K562 (cell line): ENCODE measurements at regions not wholly inside any gene's neighbourhood (a gene's known extent, or its start where the extent isn't known, plus 50 kb on each side); places are given as distances from the start of the nearest gene placed in this dataset.

Experiments used
- CEBPB ChIP-seq: fragments of 450-650 bp; IDR thresholded peaks from 2 replicates; pipeline ENCODE4 v1.6.1; 2016; ENCODE audit warnings: missing genetic modification characterization, missing compliant biosample characterization
- EWSR1 ChIP-seq: fragments of 450-650 bp; IDR thresholded peaks from 2 replicates; pipeline ENCODE4 v1.6.1; 2018; ENCODE audit warnings: borderline replicate concordance, mild to moderate bottlenecking, low read depth, moderate library complexity; ENCODE audit not compliant: partially characterized antibody
- KLF13 ChIP-seq: fragments of 450-650 bp; IDR thresholded peaks from 2 replicates; pipeline ENCODE4 v1.6.1; 2016; ENCODE audit warnings: missing genetic modification characterization, low read depth, mild to moderate bottlenecking, missing compliant biosample characterization, moderate library complexity, borderline replicate concordance
- MCM5 ChIP-seq: fragments of 450-650 bp; IDR thresholded peaks from 2 replicates; pipeline ENCODE4 v1.6.1; 2016; ENCODE audit warnings: low read depth
- SOX6 ChIP-seq: fragments of 450-650 bp; IDR thresholded peaks from 2 replicates; pipeline ENCODE4 v1.6.1; 2014; ENCODE audit warnings: mild to moderate bottlenecking
- SRSF7 ChIP-seq: fragments of 200-400 bp; formaldehyde crosslinking; optimal IDR thresholded peaks from 2 replicates; pipeline ENCODE3; 2017; ENCODE audit warnings: mild to moderate bottlenecking, low read depth, low read length
- ZNF212 ChIP-seq: fragments of 450-650 bp; formaldehyde crosslinking; IDR thresholded peaks from 2 replicates; pipeline ENCODE4 v1.4.0; 2020; ENCODE audit warnings: mild to moderate bottlenecking
- ZNF589 ChIP-seq: fragments of 200-800 bp; sonication (Bioruptor generic); IDR thresholded peaks from 2 replicates; pipeline ENCODE4 v1.6.1; 2016; ENCODE audit warnings: low read depth, missing genetic modification characterization, missing compliant biosample characterization
- TF ChIP-seq, protein P1 (sequence below): fragments of 250-450 bp; sonication (Bioruptor Pico); IDR thresholded peaks from 2 replicates; pipeline ENCODE4 v1.8.0; 2021; ENCODE audit warnings: borderline replicate concordance, mild to moderate bottlenecking, moderate library complexity; ENCODE audit not compliant: poor library complexity, severe bottlenecking
- TF ChIP-seq, protein P2 (sequence below): fragments of 200-800 bp; sonication (Bioruptor generic); IDR thresholded peaks from 2 replicates; pipeline ENCODE4 v1.6.1; 2016; ENCODE audit warnings: missing genetic modification characterization, missing compliant biosample characterization
- TF ChIP-seq, protein P3 (sequence below): fragments of 250-450 bp; sonication (Bioruptor Pico); IDR thresholded peaks from 2 replicates; pipeline ENCODE4 v1.5.0; 2020; ENCODE audit warnings: mild to moderate bottlenecking
- TF ChIP-seq, protein P4 (sequence below): fragments of 250-450 bp; sonication (Bioruptor Pico); IDR thresholded peaks from 2 replicates; pipeline ENCODE4 v1.9.0; 2021; ENCODE audit warnings: mild to moderate bottlenecking
- TF ChIP-seq, protein P5 (sequence below), 2 experiments: fragments of 450-650 bp in 1 of 2; IDR thresholded peaks; 2 replicates each; pipeline ENCODE4 v1.6.1; 2011 to 2017; ENCODE audit warnings: low read depth in 2 of 2, antibody characterized with exemption in 1 of 2, borderline replicate concordance in 1 of 2, low read length in 1 of 2, mild to moderate bottlenecking in 1 of 2, mixed read lengths in 1 of 2; ENCODE audit not compliant: control insufficient read depth in 1 of 2

DNA sequence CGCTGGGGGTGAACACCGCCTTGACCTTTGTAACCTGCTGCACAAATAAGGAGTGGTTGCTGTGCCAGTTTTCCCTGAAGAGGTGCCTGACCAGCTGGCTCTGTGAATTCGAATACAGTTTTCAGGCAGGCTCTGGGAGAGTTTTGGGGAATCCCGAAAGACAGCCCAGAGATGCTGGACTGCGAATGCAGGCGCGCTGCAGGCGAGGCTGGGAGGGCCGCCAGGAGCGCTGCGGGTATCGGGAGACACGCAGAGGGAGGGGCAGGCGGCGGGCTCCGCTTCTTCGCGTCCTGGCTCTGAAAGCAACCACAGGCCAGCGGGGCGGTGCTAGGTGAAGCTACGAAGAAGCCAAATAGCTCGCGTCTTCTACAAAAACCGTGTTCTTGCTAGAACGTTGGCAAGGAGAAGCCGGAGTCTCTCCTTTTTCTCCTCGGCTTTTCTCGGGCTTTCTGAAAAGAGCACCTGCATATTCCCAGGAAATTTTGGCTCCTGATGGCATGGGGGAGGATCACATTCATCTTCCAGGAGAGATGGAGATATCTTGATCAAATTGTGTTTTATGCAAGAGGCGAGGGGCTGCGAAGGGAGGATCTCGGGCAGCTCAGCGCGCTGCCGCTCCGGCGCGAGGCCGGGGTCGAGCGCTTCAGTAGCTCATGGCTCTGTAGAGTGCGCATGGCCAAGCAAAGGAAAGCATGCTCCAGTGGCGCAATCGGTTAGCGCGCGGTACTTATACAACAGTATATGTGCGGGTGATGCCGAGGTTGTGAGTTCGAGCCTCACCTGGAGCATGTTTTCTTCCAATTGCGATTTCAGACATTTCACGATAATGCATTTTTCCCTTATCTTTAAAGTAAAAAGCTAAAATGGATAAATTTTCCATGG is 158.1 kb upstream of the ZNF184 start (continued):
- peak; percentile 68 for TF ChIP-seq SOX6
- TF ChIP-seq MCM5: no peak
- TF ChIP-seq, protein P1, sequence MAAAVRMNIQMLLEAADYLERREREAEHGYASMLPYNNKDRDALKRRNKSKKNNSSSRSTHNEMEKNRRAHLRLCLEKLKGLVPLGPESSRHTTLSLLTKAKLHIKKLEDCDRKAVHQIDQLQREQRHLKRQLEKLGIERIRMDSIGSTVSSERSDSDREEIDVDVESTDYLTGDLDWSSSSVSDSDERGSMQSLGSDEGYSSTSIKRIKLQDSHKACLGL (CRISPR knock-in tag): no peak
- no peak for TF ChIP-seq KLF13 (tag)
- TF ChIP-seq SRSF7: no peak
- TF ChIP-seq, protein P2, sequence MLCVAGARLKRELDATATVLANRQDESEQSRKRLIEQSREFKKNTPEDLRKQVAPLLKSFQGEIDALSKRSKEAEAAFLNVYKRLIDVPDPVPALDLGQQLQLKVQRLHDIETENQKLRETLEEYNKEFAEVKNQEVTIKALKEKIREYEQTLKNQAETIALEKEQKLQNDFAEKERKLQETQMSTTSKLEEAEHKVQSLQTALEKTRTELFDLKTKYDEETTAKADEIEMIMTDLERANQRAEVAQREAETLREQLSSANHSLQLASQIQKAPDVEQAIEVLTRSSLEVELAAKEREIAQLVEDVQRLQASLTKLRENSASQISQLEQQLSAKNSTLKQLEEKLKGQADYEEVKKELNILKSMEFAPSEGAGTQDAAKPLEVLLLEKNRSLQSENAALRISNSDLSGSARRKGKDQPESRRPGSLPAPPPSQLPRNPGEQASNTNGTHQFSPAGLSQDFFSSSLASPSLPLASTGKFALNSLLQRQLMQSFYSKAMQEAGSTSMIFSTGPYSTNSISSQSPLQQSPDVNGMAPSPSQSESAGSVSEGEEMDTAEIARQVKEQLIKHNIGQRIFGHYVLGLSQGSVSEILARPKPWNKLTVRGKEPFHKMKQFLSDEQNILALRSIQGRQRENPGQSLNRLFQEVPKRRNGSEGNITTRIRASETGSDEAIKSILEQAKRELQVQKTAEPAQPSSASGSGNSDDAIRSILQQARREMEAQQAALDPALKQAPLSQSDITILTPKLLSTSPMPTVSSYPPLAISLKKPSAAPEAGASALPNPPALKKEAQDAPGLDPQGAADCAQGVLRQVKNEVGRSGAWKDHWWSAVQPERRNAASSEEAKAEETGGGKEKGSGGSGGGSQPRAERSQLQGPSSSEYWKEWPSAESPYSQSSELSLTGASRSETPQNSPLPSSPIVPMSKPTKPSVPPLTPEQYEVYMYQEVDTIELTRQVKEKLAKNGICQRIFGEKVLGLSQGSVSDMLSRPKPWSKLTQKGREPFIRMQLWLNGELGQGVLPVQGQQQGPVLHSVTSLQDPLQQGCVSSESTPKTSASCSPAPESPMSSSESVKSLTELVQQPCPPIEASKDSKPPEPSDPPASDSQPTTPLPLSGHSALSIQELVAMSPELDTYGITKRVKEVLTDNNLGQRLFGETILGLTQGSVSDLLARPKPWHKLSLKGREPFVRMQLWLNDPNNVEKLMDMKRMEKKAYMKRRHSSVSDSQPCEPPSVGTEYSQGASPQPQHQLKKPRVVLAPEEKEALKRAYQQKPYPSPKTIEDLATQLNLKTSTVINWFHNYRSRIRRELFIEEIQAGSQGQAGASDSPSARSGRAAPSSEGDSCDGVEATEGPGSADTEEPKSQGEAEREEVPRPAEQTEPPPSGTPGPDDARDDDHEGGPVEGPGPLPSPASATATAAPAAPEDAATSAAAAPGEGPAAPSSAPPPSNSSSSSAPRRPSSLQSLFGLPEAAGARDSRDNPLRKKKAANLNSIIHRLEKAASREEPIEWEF: no peak
- TF ChIP-seq, protein P3, sequence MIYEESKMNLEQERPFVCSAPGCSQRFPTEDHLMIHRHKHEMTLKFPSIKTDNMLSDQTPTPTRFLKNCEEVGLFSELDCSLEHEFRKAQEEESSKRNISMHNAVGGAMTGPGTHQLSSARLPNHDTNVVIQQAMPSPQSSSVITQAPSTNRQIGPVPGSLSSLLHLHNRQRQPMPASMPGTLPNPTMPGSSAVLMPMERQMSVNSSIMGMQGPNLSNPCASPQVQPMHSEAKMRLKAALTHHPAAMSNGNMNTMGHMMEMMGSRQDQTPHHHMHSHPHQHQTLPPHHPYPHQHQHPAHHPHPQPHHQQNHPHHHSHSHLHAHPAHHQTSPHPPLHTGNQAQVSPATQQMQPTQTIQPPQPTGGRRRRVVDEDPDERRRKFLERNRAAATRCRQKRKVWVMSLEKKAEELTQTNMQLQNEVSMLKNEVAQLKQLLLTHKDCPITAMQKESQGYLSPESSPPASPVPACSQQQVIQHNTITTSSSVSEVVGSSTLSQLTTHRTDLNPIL: no peak
- TF ChIP-seq, protein P4, sequence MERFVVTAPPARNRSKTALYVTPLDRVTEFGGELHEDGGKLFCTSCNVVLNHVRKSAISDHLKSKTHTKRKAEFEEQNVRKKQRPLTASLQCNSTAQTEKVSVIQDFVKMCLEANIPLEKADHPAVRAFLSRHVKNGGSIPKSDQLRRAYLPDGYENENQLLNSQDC (CRISPR knock-in tag): no peak
- no peak for TF ChIP-seq EWSR1
- peak; percentile 33; the same call in 1 of the 2 replicates for TF ChIP-seq ZNF212
- TF ChIP-seq ZNF589 (CRISPR knock-in tag): no peak
- TF ChIP-seq, protein P5, sequence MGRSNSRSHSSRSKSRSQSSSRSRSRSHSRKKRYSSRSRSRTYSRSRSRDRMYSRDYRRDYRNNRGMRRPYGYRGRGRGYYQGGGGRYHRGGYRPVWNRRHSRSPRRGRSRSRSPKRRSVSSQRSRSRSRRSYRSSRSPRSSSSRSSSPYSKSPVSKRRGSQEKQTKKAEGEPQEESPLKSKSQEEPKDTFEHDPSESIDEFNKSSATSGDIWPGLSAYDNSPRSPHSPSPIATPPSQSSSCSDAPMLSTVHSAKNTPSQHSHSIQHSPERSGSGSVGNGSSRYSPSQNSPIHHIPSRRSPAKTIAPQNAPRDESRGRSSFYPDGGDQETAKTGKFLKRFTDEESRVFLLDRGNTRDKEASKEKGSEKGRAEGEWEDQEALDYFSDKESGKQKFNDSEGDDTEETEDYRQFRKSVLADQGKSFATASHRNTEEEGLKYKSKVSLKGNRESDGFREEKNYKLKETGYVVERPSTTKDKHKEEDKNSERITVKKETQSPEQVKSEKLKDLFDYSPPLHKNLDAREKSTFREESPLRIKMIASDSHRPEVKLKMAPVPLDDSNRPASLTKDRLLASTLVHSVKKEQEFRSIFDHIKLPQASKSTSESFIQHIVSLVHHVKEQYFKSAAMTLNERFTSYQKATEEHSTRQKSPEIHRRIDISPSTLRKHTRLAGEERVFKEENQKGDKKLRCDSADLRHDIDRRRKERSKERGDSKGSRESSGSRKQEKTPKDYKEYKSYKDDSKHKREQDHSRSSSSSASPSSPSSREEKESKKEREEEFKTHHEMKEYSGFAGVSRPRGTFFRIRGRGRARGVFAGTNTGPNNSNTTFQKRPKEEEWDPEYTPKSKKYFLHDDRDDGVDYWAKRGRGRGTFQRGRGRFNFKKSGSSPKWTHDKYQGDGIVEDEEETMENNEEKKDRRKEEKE (IDR thresholded peaks at IDR 0.05; ENCODE audit: borderline replicate concordance in 1 of 2, control insufficient read depth in 1 of 2, low read depth in 2 of 2, low read length in 1 of 2): peak in 1 of 2 experiments; percentile 37; a peak in 1 of 4 replicates
- peak; percentile 98 for TF ChIP-seq CEBPB (tag)
